H1 (cell line): ENCODE measurements at regions not wholly inside any gene's neighbourhood (a gene's known extent, or its start where the extent isn't known, plus 50 kb on each side); places are given as distances from the start of the nearest gene placed in this dataset.

ENCODE experiments used
- CTCF ChIA-PET: fragments of 300-600 bp; sonication (Branson Sonifier 250); formaldehyde crosslinking; loops from one replicate; lab custom pipeline; 2021; ENCODE audit not compliant: partially characterized antibody; lab: Charles Lee
- POLR2A ChIA-PET: fragments of 300-600 bp; sonication (Branson Sonifier 250); formaldehyde crosslinking; loops from one replicate; lab custom pipeline; 2021; ENCODE audit warnings: inconsistent platforms; ENCODE audit not compliant: partially characterized antibody; lab: Charles Lee
- DNase-seq, 2 experiments: peaks; one replicate each; pipeline versions ENCODE4 v3.0.0 to v3.0.0-alpha.2; 2010 to 2022; ENCODE audit warnings: low spot score in 2 of 2, low read depth in 1 of 2, mixed read lengths in 1 of 2
- FAIRE-seq: peaks from 2 replicates; lab custom pipeline; 2011; peaks lifted over from hg19 to GRCh38; lab: Jason Lieb, UNC
- H2AFZ ChIP-seq: 2 replicates; pipeline ENCODE4 v1.8.1; 2012; ENCODE audit warnings: low read length, inconsistent platforms
- H2AK5ac ChIP-seq: 2 replicates; pipeline ENCODE4 v1.6.1; 2013; ENCODE audit warnings: low read depth, low read length
- H2BK120ac ChIP-seq: replicated peaks from 2 replicates; pipeline ENCODE3; 2013; ENCODE audit warnings: low read depth, low read length, inconsistent platforms
- H2BK12ac ChIP-seq: 2 replicates; pipeline ENCODE4 v1.6.1; 2013; ENCODE audit warnings: low read depth, low read length
- H2BK15ac ChIP-seq: 2 replicates; pipeline ENCODE4 v1.6.1; 2013; ENCODE audit warnings: low read length
- H2BK20ac ChIP-seq: 2 replicates; pipeline ENCODE4 v1.6.1; 2013; ENCODE audit warnings: low read length
- H2BK5ac ChIP-seq: 2 replicates; pipeline ENCODE4 v1.6.1; 2013; ENCODE audit warnings: low read depth, low read length
- H3K14ac ChIP-seq: 2 replicates; pipeline ENCODE4 v1.6.1; 2013; ENCODE audit warnings: inconsistent platforms; ENCODE audit not compliant: insufficient read length
- H3K18ac ChIP-seq: 2 replicates; pipeline ENCODE4 v1.6.1; 2013; ENCODE audit warnings: low read length; ENCODE audit errors: extremely low read depth
- H3K23ac ChIP-seq: 2 replicates; pipeline ENCODE4 v1.6.1; 2013; ENCODE audit warnings: inconsistent platforms; ENCODE audit not compliant: insufficient read length
- H3K23me2 ChIP-seq: 2 replicates; pipeline ENCODE4 v1.6.1; 2013; ENCODE audit warnings: low read depth, low read length
- H3K27ac ChIP-seq: 2 replicates; pipeline ENCODE4 v1.6.1; 2011; ENCODE audit warnings: low read depth, low read length, inconsistent platforms
- H3K27me3 ChIP-seq, 4 experiments: replicated peaks in 1 of 4; 1 replicate in 1 of 4; 2 replicates in 3 of 4; pipeline versions ENCODE4 v1.6.1 to v1.8.1; 2011 to 2013; ENCODE audit warnings: low read length in 3 of 4, mild to moderate bottlenecking in 3 of 4, inconsistent platforms in 2 of 4, mixed read lengths in 2 of 4, moderate library complexity in 1 of 4; ENCODE audit not compliant: control insufficient read depth in 3 of 4, insufficient read depth in 3 of 4; ENCODE audit errors: extremely low read depth in 1 of 4
- H3K36me3 ChIP-seq, 4 experiments: 2 replicates each; pipeline versions ENCODE4 v1.6.1 to v1.8.1; 2011 to 2013; ENCODE audit warnings: mild to moderate bottlenecking in 4 of 4, low read length in 3 of 4, moderate library complexity in 2 of 4, control low read depth in 1 of 4, inconsistent platforms in 1 of 4; ENCODE audit not compliant: insufficient read depth in 4 of 4, control insufficient read depth in 2 of 4
- H3K4ac ChIP-seq: replicated peaks from 2 replicates; pipeline ENCODE3; 2013; ENCODE audit warnings: low read length, low read depth, mixed read lengths, inconsistent platforms; ENCODE audit not compliant: insufficient read length
- H3K4me1 ChIP-seq, 4 experiments: replicated peaks in 1 of 4; 1 replicate in 1 of 4; 2 replicates in 3 of 4; pipeline versions ENCODE4 v1.6.1 to v1.8.1; 2011 to 2013; ENCODE audit warnings: low read length in 3 of 4, inconsistent platforms in 2 of 4, mixed read lengths in 1 of 4; ENCODE audit not compliant: insufficient read depth in 4 of 4, control insufficient read depth in 3 of 4
- H3K4me2 ChIP-seq, 2 experiments: 2 replicates each; pipeline versions ENCODE4 v1.6.1 to v1.8.1; 2011 to 2013; ENCODE audit warnings: low read depth in 2 of 2, low read length in 2 of 2, control low read depth in 1 of 2, inconsistent platforms in 1 of 2, mild to moderate bottlenecking in 1 of 2; ENCODE audit not compliant: insufficient read depth in 1 of 2
- H3K4me3 ChIP-seq, 4 experiments: fragments of 200-600, 300-600 bp in 1 of 4; sonication (generic), shearing (Covaris generic), sonication (Bioruptor Twin) in 1 of 4; 2 replicates each; pipeline versions ENCODE4 v1.5.1 to v1.8.1; 2011 to 2016; ENCODE audit warnings: low read length in 4 of 4, low read depth in 3 of 4, control low read depth in 2 of 4, inconsistent platforms in 2 of 4, mild to moderate bottlenecking in 2 of 4, mixed read lengths in 1 of 4, moderate library complexity in 1 of 4; ENCODE audit not compliant: insufficient read depth in 2 of 4; ENCODE audit errors: extremely low read depth in 1 of 4
- H3K56ac ChIP-seq: replicated peaks from 2 replicates; pipeline ENCODE3; 2013; ENCODE audit warnings: low read depth, mild to moderate bottlenecking, mixed read lengths, low read length, inconsistent platforms; ENCODE audit not compliant: insufficient read length
- H3K79me1 ChIP-seq: 2 replicates; pipeline ENCODE4 v1.6.1; 2013; ENCODE audit warnings: low read depth, low read length, control low read depth
- H3K79me2 ChIP-seq, 2 experiments: 2 replicates each; pipeline versions ENCODE4 v1.6.1 to v1.8.1; 2012 to 2013; ENCODE audit warnings: low read length in 2 of 2, mild to moderate bottlenecking in 2 of 2, inconsistent platforms in 1 of 2; ENCODE audit not compliant: insufficient read depth in 2 of 2, control insufficient read depth in 1 of 2
- H3K9ac ChIP-seq, 4 experiments: replicated peaks in 1 of 4; 1 replicate in 1 of 4; 2 replicates in 3 of 4; pipeline versions ENCODE4 v1.6.1 to v1.8.1; 2011 to 2013; ENCODE audit warnings: low read depth in 3 of 4, low read length in 3 of 4, control low read depth in 2 of 4, mild to moderate bottlenecking in 2 of 4, moderate library complexity in 2 of 4, inconsistent platforms in 1 of 4; ENCODE audit errors: extremely low read depth in 1 of 4
- H3K9me3 ChIP-seq, 2 experiments: 2 replicates each; pipeline versions ENCODE4 v1.6.1 to v1.8.1; 2012 to 2013; ENCODE audit warnings: mild to moderate bottlenecking in 2 of 2, moderate library complexity in 2 of 2, control low read depth in 1 of 2, inconsistent platforms in 1 of 2, low read depth in 1 of 2, low read length in 1 of 2, mixed read lengths in 1 of 2; ENCODE audit not compliant: insufficient read depth in 2 of 2
- H4K20me1 ChIP-seq, 2 experiments: replicated peaks in 1 of 2; 2 replicates each; pipeline versions ENCODE3 to v1.8.1; 2011 to 2013; ENCODE audit warnings: inconsistent platforms in 2 of 2, low read length in 2 of 2, mild to moderate bottlenecking in 1 of 2; ENCODE audit not compliant: insufficient read depth in 2 of 2, control insufficient read depth in 1 of 2
- H4K5ac ChIP-seq: 2 replicates; pipeline ENCODE4 v1.6.1; 2013; ENCODE audit warnings: low read length, low read depth, mixed read lengths, inconsistent platforms; ENCODE audit not compliant: insufficient read length
- H4K8ac ChIP-seq: 2 replicates; pipeline ENCODE4 v1.8.0; 2013; ENCODE audit warnings: mild to moderate bottlenecking, moderate library complexity, low read length, inconsistent platforms; ENCODE audit not compliant: insufficient read depth; ENCODE audit errors: extremely low read depth
- H4K91ac ChIP-seq: replicated peaks from 2 replicates; pipeline ENCODE3; 2013; ENCODE audit warnings: low read length, mixed read lengths, inconsistent platforms; ENCODE audit not compliant: insufficient read length
- RAD21 ChIP-seq, 2 experiments: IDR thresholded peaks in 1 of 2; conservative IDR thresholded peaks in 1 of 2; 2 replicates each; pipeline ENCODE4 v1.6.1; 2011; ENCODE audit warnings: low read depth in 2 of 2, low read length in 2 of 2, improper control_type of control experiment in 1 of 2, inconsistent platforms in 1 of 2, mild to moderate bottlenecking in 1 of 2, moderate library complexity in 1 of 2
- TEAD4 ChIP-seq: IDR thresholded peaks from 2 replicates; pipeline ENCODE4 v1.6.1; 2012; ENCODE audit warnings: low read depth, low read length, inconsistent platforms, mixed read lengths
- WGBS, 2 experiments: shearing (Covaris generic) in 1 of 2; methylation state at CpG; one replicate each; pipeline versions ENCODE4 v1.1.6 to v1.1.7; 2013 to 2015; ENCODE audit warnings: low lambda C conversion rate in 2 of 2, mixed read lengths in 2 of 2, inconsistent platforms in 1 of 2, low coverage in 1 of 2, missing lambda C conversion rate in 1 of 2; ENCODE audit not compliant: insufficient replicate concordance in 2 of 2, insufficient coverage in 1 of 2, insufficient read length in 1 of 2; ENCODE audit errors: extremely low coverage in 1 of 2, missing lambda C conversion rate in 1 of 2; 5-methylcytosine and 5-hydroxymethylcytosine counted together
- TF ChIP-seq, protein P1 (sequence below), 3 experiments: IDR thresholded peaks; 1 replicate in 2 of 3; 2 replicates in 1 of 3; pipeline versions ENCODE4 v1.5.1 to v1.6.1; 2011; ENCODE audit warnings: low read length in 3 of 3, mild to moderate bottlenecking in 3 of 3, inconsistent platforms in 2 of 3, low read depth in 1 of 3, moderate library complexity in 1 of 3; ENCODE audit not compliant: insufficient read depth in 1 of 3; ENCODE audit errors: control extremely low read depth in 1 of 3

DNA sequence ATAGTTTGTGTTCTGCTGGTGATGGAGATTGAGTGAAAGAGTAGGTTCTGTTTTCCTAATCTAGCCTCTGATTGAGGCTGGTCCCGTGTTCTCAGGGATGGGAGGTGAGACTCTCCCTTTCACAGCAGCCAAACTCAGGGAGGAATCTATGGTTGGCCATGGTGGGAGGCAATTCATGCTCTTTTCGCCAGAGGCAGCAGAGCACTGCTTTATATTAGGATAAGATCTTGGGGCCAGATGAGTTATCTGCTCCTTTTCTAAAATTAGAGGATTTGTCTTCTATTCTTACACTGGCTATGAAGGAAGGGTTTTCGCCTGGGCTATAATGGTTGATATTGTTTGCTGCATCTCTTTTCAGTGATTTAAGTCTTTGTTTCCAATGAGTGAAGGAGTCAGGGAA, 63.9 kb upstream of the NLGN4X start:
- FAIRE-seq: peak; percentile 91
- Histone ChIP-seq H2BK120ac (no peak overlapping the region), H3K36me3 (no peaks in the 10 kb centered on the region), H3K23ac (no peak overlapping the region), H4K8ac (no peak overlapping the region), H3K4ac (no peak overlapping the region), H2AK5ac (no peak overlapping the region), H3K9ac (no peak overlapping the region), H3K23me2 (no peaks in the 10 kb centered on the region), H3K4me3 (no peak overlapping the region), H3K14ac (no peak overlapping the region), H2BK5ac (no peak overlapping the region), H2AFZ (peak overlapping the region; percentile 97), H2BK20ac (no peak overlapping the region), H3K56ac (no peak overlapping the region), H2BK15ac (no peak overlapping the region), H3K4me2 (no peak overlapping the region), H3K9me3 (no peaks in the 10 kb centered on the region), H3K79me2 (no peaks in the 10 kb centered on the region), H3K27me3 (no peaks in the 10 kb centered on the region), H2BK12ac (no peak overlapping the region), H3K79me1 (no peaks in the 10 kb centered on the region), H4K5ac (no peak overlapping the region), H3K27ac (no peak overlapping the region), H3K4me1 (no peaks in the 10 kb centered on the region), H3K18ac (no peak overlapping the region), H4K20me1 (no peaks in the 10 kb centered on the region), H4K91ac (no peak overlapping the region)
- no peak for DNase-seq
- TF ChIP-seq RAD21 (IDR thresholded peaks at IDR 0.05 in 1 of 2, conservative IDR thresholded peaks at IDR 0.05 in 1 of 2; ENCODE audit: low read depth in 2 of 2, low read length in 2 of 2) (peak; percentile 55 to 68), TEAD4 (no peak)
- TF ChIP-seq, protein P1, sequence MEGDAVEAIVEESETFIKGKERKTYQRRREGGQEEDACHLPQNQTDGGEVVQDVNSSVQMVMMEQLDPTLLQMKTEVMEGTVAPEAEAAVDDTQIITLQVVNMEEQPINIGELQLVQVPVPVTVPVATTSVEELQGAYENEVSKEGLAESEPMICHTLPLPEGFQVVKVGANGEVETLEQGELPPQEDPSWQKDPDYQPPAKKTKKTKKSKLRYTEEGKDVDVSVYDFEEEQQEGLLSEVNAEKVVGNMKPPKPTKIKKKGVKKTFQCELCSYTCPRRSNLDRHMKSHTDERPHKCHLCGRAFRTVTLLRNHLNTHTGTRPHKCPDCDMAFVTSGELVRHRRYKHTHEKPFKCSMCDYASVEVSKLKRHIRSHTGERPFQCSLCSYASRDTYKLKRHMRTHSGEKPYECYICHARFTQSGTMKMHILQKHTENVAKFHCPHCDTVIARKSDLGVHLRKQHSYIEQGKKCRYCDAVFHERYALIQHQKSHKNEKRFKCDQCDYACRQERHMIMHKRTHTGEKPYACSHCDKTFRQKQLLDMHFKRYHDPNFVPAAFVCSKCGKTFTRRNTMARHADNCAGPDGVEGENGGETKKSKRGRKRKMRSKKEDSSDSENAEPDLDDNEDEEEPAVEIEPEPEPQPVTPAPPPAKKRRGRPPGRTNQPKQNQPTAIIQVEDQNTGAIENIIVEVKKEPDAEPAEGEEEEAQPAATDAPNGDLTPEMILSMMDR (IDR thresholded peaks at IDR 0.05; ENCODE audit: control extremely low read depth in 1 of 3, insufficient read depth in 1 of 3, low read depth in 1 of 3, low read length in 3 of 3): peak; percentile 24 to 59 (median 27); a peak in 3 of 4 replicates
- CTCF ChIA-PET: interaction anchor here (0.6 to 1.1 kb wide), 2 partner anchors 137 to 282 kb away, joined by 3 read pairs; no protein-coding TSS in a partner anchor
- POLR2A ChIA-PET: no interaction called here
- 75% methylated on average over 2 of the region's 3 CpGs; no CpG with 5 or more reads in 1 of the 2 experiments for WGBS, 2 experiments
